K562 (cell line): ENCODE measurements at regions not wholly inside any gene's neighbourhood (a gene's known extent, or its start where the extent isn't known, plus 50 kb on each side); places are given as distances from the start of the nearest gene placed in this dataset.

ENCODE experiments used
- AFF4 ChIP-seq: sonication (generic); formaldehyde crosslinking; IDR thresholded peaks from 2 replicates; pipeline ENCODE4 v1.8.0; 2023; ENCODE audit warnings: mild to moderate bottlenecking, missing genetic modification reagents
- CC2D1A ChIP-seq: fragments of 450-650 bp; IDR thresholded peaks from 2 replicates; pipeline ENCODE4 v1.6.1; 2017; ENCODE audit warnings: mild to moderate bottlenecking
- ESRRB ChIP-seq: fragments of 250-450 bp; sonication (Bioruptor Pico); IDR thresholded peaks from 2 replicates; pipeline ENCODE4 v1.5.0; 2020; ENCODE audit warnings: mild to moderate bottlenecking, moderate library complexity, borderline replicate concordance
- HNRNPLL ChIP-seq: fragments of 200-400 bp; formaldehyde crosslinking; IDR thresholded peaks from 2 replicates; pipeline ENCODE4 v1.6.1; 2017; ENCODE audit warnings: low read length, low read depth, mild to moderate bottlenecking; ENCODE audit not compliant: poor library complexity, severe bottlenecking
- NBN ChIP-seq: fragments of 450-650 bp; IDR thresholded peaks from 2 replicates; pipeline ENCODE4 v1.6.1; 2016; ENCODE audit warnings: low read depth, mild to moderate bottlenecking
- PHTF2 ChIP-seq: fragments of 250-450 bp; sonication (Bioruptor Pico); IDR thresholded peaks from 2 replicates; pipeline ENCODE4 v1.5.0; 2021; ENCODE audit warnings: mild to moderate bottlenecking
- PRMT5 ChIP-seq: sonication (generic); formaldehyde crosslinking; IDR thresholded peaks from 2 replicates; pipeline ENCODE4 v1.5.0; 2020; ENCODE audit warnings: missing genetic modification reagents
- SMAD1 ChIP-seq: fragments of 150-350 bp; IDR thresholded peaks from 2 replicates; pipeline ENCODE4 v1.6.1; 2014; ENCODE audit warnings: low read length, low read depth; ENCODE audit not compliant: partially characterized antibody
- SREBF2 ChIP-seq: sonication (generic); formaldehyde crosslinking; IDR thresholded peaks from 2 replicates; pipeline ENCODE4 v1.4.0; 2020; ENCODE audit warnings: mild to moderate bottlenecking, missing genetic modification reagents
- TAF9B ChIP-seq: fragments of 450-650 bp; IDR thresholded peaks from 2 replicates; pipeline ENCODE4 v1.6.1; 2018; ENCODE audit warnings: mild to moderate bottlenecking; ENCODE audit not compliant: partially characterized antibody
- TGIF2 ChIP-seq: sonication (generic); formaldehyde crosslinking; IDR thresholded peaks from 2 replicates; pipeline ENCODE4 v1.8.1; 2022; ENCODE audit warnings: mild to moderate bottlenecking, missing genetic modification reagents, moderate library complexity
- ZEB2 ChIP-seq: fragments of 450-650 bp; IDR thresholded peaks from 2 replicates; pipeline ENCODE4 v1.6.1; 2016
- ZFPM2 ChIP-seq: fragments of 250-450 bp; sonication (Bioruptor Pico); IDR thresholded peaks from 2 replicates; pipeline ENCODE4 v1.5.1; 2022; ENCODE audit warnings: mild to moderate bottlenecking
- ZFX ChIP-seq: sonication (generic); formaldehyde crosslinking; IDR thresholded peaks from 2 replicates; pipeline ENCODE4 v1.8.0; 2022; ENCODE audit warnings: mild to moderate bottlenecking, missing genetic modification reagents, moderate library complexity
- ZNF12 ChIP-seq: sonication (generic); formaldehyde crosslinking; IDR thresholded peaks from 2 replicates; pipeline ENCODE4 v1.4.0; 2020; ENCODE audit warnings: mild to moderate bottlenecking, missing genetic modification reagents
- ZNF197 ChIP-seq: fragments of 200-800 bp; sonication (Bioruptor generic); IDR thresholded peaks from 2 replicates; pipeline ENCODE4 v1.6.1; 2016; ENCODE audit warnings: low read depth, missing genetic modification characterization, missing compliant biosample characterization
- ZNF280B ChIP-seq: fragments of 250-450 bp; sonication (Bioruptor Pico); IDR thresholded peaks from 2 replicates; pipeline ENCODE4 v1.5.1; 2021; ENCODE audit warnings: mild to moderate bottlenecking
- ZNF830 ChIP-seq: fragments of 250-450 bp; sonication (Bioruptor Pico); IDR thresholded peaks from 2 replicates; pipeline ENCODE4 v1.5.0; 2021; ENCODE audit warnings: mild to moderate bottlenecking
- TF ChIP-seq, protein P1 (sequence below): fragments of 450-650 bp; formaldehyde crosslinking; IDR thresholded peaks from 2 replicates; pipeline ENCODE4 v1.4.0; 2020; ENCODE audit warnings: mild to moderate bottlenecking, moderate library complexity
- TF ChIP-seq, protein P2 (sequence below): sonication (generic); formaldehyde crosslinking; IDR thresholded peaks from 2 replicates; pipeline ENCODE4 v1.8.0; 2022; ENCODE audit warnings: missing genetic modification reagents, mild to moderate bottlenecking, borderline replicate concordance

GRCh38 chr6:26199057-26199772 lies 112.0 kb downstream of the HFE start (continued):
- TF ChIP-seq AFF4 (peak; percentile 100), SREBF2 (CRISPR knock-in tag) (no peak), ZFX (CRISPR knock-in tag) (peak; percentile 97), HNRNPLL (peak; percentile 92), ZNF12 (CRISPR knock-in tag) (0 out of 2 replicates have a peak, but pooled peaks have one; percentile 41), ZFPM2 (CRISPR knock-in tag) (no peak), ZNF830 (CRISPR knock-in tag) (peak; percentile 87; the same call in 1 of the 2 replicates), ESRRB (CRISPR knock-in tag) (no peak), PRMT5 (CRISPR knock-in tag) (no peak), PHTF2 (CRISPR knock-in tag) (no peak), CC2D1A (peak; percentile 7), NBN (peak; percentile 4; the same call in 1 of the 2 replicates), ZNF280B (CRISPR knock-in tag) (no peak), TAF9B (peak; percentile 94), TGIF2 (CRISPR knock-in tag) (0 out of 2 replicates have a peak, but pooled peaks have one; percentile 40), ZNF197 (CRISPR knock-in tag) (peak; percentile 88), ZEB2 (no peak), SMAD1 (peak; percentile 96)
- TF ChIP-seq, protein P1, sequence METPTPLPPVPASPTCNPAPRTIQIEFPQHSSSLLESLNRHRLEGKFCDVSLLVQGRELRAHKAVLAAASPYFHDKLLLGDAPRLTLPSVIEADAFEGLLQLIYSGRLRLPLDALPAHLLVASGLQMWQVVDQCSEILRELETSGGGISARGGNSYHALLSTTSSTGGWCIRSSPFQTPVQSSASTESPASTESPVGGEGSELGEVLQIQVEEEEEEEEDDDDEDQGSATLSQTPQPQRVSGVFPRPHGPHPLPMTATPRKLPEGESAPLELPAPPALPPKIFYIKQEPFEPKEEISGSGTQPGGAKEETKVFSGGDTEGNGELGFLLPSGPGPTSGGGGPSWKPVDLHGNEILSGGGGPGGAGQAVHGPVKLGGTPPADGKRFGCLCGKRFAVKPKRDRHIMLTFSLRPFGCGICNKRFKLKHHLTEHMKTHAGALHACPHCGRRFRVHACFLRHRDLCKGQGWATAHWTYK (CRISPR knock-in tag) = peak; percentile 12; the same call in 1 of the 2 replicates
- TF ChIP-seq, protein P2, sequence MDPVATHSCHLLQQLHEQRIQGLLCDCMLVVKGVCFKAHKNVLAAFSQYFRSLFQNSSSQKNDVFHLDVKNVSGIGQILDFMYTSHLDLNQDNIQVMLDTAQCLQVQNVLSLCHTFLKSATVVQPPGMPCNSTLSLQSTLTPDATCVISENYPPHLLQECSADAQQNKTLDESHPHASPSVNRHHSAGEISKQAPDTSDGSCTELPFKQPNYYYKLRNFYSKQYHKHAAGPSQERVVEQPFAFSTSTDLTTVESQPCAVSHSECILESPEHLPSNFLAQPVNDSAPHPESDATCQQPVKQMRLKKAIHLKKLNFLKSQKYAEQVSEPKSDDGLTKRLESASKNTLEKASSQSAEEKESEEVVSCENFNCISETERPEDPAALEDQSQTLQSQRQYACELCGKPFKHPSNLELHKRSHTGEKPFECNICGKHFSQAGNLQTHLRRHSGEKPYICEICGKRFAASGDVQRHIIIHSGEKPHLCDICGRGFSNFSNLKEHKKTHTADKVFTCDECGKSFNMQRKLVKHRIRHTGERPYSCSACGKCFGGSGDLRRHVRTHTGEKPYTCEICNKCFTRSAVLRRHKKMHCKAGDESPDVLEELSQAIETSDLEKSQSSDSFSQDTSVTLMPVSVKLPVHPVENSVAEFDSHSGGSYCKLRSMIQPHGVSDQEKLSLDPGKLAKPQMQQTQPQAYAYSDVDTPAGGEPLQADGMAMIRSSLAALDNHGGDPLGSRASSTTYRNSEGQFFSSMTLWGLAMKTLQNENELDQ (CRISPR knock-in tag) = no peak
